Stomach (tissue), 8 donors: ENCODE measurements at regions not wholly inside any gene's neighbourhood (a gene's known extent, or its start where the extent isn't known, plus 50 kb on each side); places are given as distances from the start of the nearest gene placed in this dataset.

Experiments used
- DNase-seq, 2 donors: peaks; one replicate each; pipeline versions ENCODE4 v3.0.0 to v3.0.0-alpha.2; 2013 to 2019
- H3K27ac ChIP-seq, 5 donors: fragments of 200-600 bp in 4 of 5; sonication (generic) in 4 of 5; one replicate each; pipeline ENCODE4 v1.5.1; 2013 to 2019; ENCODE audit warnings: mild to moderate bottlenecking in 1 of 5, moderate library complexity in 1 of 5
- H3K27me3 ChIP-seq, 3 donors: fragments of 200-600 bp; sonication (generic); one replicate each; pipeline ENCODE4 v1.5.1; 2017 to 2019; ENCODE audit warnings: mixed run types in 1 of 3
- H3K36me3 ChIP-seq, 4 donors: fragments of 200-600 bp; sonication (generic); 1 replicate in 3 of 4; 2 replicates in 1 of 4; pipeline ENCODE4 v1.5.1; 2016 to 2019
- H3K4me1 ChIP-seq, 4 donors: fragments of 200-600 bp; sonication (generic); one replicate each; pipeline ENCODE4 v1.5.1; 2016 to 2019
- H3K4me3 ChIP-seq, 4 donors: fragments of 200-600 bp; sonication (generic) in 3 of 4; one replicate each; pipeline ENCODE4 v1.5.1; 2016 to 2019; ENCODE audit warnings: mild to moderate bottlenecking in 1 of 4
- H3K9me3 ChIP-seq, 4 donors: fragments of 200-600 bp; sonication (generic); one replicate each; pipeline ENCODE4 v1.5.1; 2016 to 2019
- EP300 ChIP-seq: sonication (generic); formaldehyde crosslinking; IDR thresholded peaks from one replicate; pipeline ENCODE4 v1.6.1; 2017; ENCODE audit warnings: antibody characterized with exemption
- POLR2A ChIP-seq, 4 donors: fragments of 450-650 bp; IDR thresholded peaks; one replicate each; pipeline ENCODE4 v1.6.1; 2016; ENCODE audit warnings: antibody characterized with exemption in 4 of 4, control low read depth in 2 of 4, mild to moderate bottlenecking in 1 of 4, moderate library complexity in 1 of 4
- POLR2AphosphoS5 ChIP-seq, 3 donors: sonication (generic); formaldehyde crosslinking; IDR thresholded peaks; one replicate each; pipeline ENCODE4 v1.6.1; 2016; ENCODE audit warnings: antibody characterized with exemption in 3 of 3
- WGBS, 5 donors: extraction: QIAGEN DNeasy Blood & Tissue Kit in 3 of 5; methylation state at CpG; one replicate each; pipeline versions ENCODE4 v1.1.5 to v1.1.7; 2013 to 2018; 5-methylcytosine and 5-hydroxymethylcytosine counted together
- intact Hi-C: fragments of 100-400 bp; cut with DNase I; formaldehyde crosslinking; loops from one replicate; pipeline ENCODE4 v1.15.1; 2023; ENCODE audit warnings: low total_unique reads
- TF ChIP-seq, protein P1 (sequence below), 7 experiments: fragments of 450-650 bp in 4 of 7; fragments of 200-600 bp in 3 of 7; sonication (generic) in 3 of 7; IDR thresholded peaks; one replicate each; pipeline ENCODE4 v1.5.1; 2016 to 2019; ENCODE audit warnings: antibody characterized with exemption in 7 of 7, control low read depth in 2 of 7, mild to moderate bottlenecking in 1 of 7
- donor health status: healthy with polysubstance abuse.
- donor health status: Bipolar disorder and iron deficiency.
- donor health status: healthy.

- Histone ChIP-seq H3K27ac (no peak overlapping the region), H3K36me3 (no peaks in the 10 kb centered on the region), H3K4me1 (no peaks in the 10 kb centered on the region), H3K27me3 (no peaks in the 10 kb centered on the region), H3K9me3 (no peaks in the 10 kb centered on the region), H3K4me3 (no peak overlapping the region)
- WGBS, 5 donors = 77 to 89% (median 81%) methylated on average over 1 of the region's 1 CpG
- DNase-seq = no peak
- intact Hi-C loops = no loop called here
- TF ChIP-seq POLR2A (IDR thresholded peaks at IDR 0.05) (no peak), EP300 (no peak), POLR2AphosphoS5 (IDR thresholded peaks at IDR 0.05) (no peak)
- TF ChIP-seq, protein P1, sequence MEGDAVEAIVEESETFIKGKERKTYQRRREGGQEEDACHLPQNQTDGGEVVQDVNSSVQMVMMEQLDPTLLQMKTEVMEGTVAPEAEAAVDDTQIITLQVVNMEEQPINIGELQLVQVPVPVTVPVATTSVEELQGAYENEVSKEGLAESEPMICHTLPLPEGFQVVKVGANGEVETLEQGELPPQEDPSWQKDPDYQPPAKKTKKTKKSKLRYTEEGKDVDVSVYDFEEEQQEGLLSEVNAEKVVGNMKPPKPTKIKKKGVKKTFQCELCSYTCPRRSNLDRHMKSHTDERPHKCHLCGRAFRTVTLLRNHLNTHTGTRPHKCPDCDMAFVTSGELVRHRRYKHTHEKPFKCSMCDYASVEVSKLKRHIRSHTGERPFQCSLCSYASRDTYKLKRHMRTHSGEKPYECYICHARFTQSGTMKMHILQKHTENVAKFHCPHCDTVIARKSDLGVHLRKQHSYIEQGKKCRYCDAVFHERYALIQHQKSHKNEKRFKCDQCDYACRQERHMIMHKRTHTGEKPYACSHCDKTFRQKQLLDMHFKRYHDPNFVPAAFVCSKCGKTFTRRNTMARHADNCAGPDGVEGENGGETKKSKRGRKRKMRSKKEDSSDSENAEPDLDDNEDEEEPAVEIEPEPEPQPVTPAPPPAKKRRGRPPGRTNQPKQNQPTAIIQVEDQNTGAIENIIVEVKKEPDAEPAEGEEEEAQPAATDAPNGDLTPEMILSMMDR (IDR thresholded peaks at IDR 0.05) = no peak
Observed at GRCh38 chr4:160810941-160811340, 1352.9 kb downstream of the FSTL5 start.

GRCh38 chr4:160811956-160812355, 1351.8 kb downstream of the FSTL5 start:
- no peak for DNase-seq
- H3K36me3 ChIP-seq = no peaks in the 10 kb centered on the region

DNA sequence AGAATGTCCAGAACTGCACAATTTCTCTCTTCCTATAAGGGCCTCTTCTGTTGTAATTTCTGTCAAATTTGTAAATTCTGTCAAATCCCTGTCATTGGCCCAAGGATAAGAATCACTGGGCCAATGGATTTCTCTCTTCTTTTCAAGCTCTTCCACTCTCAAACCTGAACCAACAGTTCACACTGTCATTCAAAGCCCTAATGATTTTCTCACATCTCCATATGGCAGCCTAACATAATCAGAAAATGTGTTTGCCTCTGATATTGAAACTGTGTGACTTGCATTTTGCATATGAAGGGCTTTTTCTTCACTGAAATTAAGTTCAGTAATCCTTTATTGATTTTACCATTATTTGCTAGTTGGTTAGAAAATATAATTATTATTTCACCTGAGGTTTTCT, 1349.1 kb downstream of the FSTL5 start:
- no peak for TF ChIP-seq EP300
- TF ChIP-seq, protein P1 (IDR thresholded peaks at IDR 0.05) = no peak
- no peak for TF ChIP-seq POLR2AphosphoS5 (IDR thresholded peaks at IDR 0.05)
- TF ChIP-seq POLR2A (IDR thresholded peaks at IDR 0.05) = no peak
- no peaks in the 10 kb centered on the region for H3K9me3 ChIP-seq
- no peak overlapping the region for H3K4me3 ChIP-seq
- H3K27me3 ChIP-seq = no peaks in the 10 kb centered on the region
- no peak overlapping the region for H3K27ac ChIP-seq
- intact Hi-C loops = no loop called here
- H3K36me3 ChIP-seq = no peaks in the 10 kb centered on the region
- no peak for DNase-seq
- no peaks in the 10 kb centered on the region for H3K4me1 ChIP-seq

More at GRCh38 chr4:160811956-160812355, 1351.8 kb downstream of the FSTL5 start:
- H3K27ac ChIP-seq = no peak overlapping the region
- H3K4me1 ChIP-seq = no peaks in the 10 kb centered on the region
- no peaks in the 10 kb centered on the region for H3K27me3 ChIP-seq
- intact Hi-C loops = no loop called here
- no peak for TF ChIP-seq EP300
- TF ChIP-seq POLR2A (IDR thresholded peaks at IDR 0.05) = no peak
- no peak for TF ChIP-seq POLR2AphosphoS5 (IDR thresholded peaks at IDR 0.05)
- TF ChIP-seq, protein P1 (IDR thresholded peaks at IDR 0.05) = no peak
- H3K4me3 ChIP-seq = no peak overlapping the region
- H3K9me3 ChIP-seq = no peaks in the 10 kb centered on the region

DNA sequence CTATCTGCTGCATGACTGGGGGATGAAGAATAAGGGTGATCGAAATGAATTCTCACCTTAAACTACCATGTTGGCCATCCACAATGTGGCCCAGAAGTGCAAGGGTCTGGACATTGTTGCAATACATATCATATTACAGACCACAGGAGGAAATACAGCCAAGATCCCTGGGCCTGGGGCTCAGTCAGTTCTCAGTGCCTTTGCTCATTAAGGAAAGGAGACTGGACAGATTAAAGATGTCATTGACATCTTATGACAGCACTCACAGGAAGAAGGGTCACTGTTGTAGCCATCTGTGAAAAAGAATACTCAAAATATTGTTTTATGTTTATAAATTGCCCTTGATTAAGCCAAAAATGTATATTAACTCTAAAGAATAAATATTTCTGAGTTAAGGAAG, 1345.2 kb downstream of the FSTL5 start:
- Histone ChIP-seq H3K36me3 (no peaks in the 10 kb centered on the region), H3K27ac (no peak overlapping the region), H3K4me1 (no peaks in the 10 kb centered on the region), H3K4me3 (no peak overlapping the region), H3K27me3 (no peaks in the 10 kb centered on the region), H3K9me3 (no peaks in the 10 kb centered on the region)
- intact Hi-C loops = no loop called here
- no peak for DNase-seq
- TF ChIP-seq POLR2A (IDR thresholded peaks at IDR 0.05) (no peak), POLR2AphosphoS5 (IDR thresholded peaks at IDR 0.05) (no peak), EP300 (no peak)
- TF ChIP-seq, protein P1 (IDR thresholded peaks at IDR 0.05) = no peak
- WGBS, 5 donors = 61 to 90% (median 85%) methylated on average over 1 of the region's 1 CpG
